ENCODE measurements at regions not wholly inside any gene's neighbourhood (a gene's known extent, or its start where the extent isn't known, plus 50 kb on each side); places are given as distances from the start of the nearest gene placed in this dataset.

DNA sequence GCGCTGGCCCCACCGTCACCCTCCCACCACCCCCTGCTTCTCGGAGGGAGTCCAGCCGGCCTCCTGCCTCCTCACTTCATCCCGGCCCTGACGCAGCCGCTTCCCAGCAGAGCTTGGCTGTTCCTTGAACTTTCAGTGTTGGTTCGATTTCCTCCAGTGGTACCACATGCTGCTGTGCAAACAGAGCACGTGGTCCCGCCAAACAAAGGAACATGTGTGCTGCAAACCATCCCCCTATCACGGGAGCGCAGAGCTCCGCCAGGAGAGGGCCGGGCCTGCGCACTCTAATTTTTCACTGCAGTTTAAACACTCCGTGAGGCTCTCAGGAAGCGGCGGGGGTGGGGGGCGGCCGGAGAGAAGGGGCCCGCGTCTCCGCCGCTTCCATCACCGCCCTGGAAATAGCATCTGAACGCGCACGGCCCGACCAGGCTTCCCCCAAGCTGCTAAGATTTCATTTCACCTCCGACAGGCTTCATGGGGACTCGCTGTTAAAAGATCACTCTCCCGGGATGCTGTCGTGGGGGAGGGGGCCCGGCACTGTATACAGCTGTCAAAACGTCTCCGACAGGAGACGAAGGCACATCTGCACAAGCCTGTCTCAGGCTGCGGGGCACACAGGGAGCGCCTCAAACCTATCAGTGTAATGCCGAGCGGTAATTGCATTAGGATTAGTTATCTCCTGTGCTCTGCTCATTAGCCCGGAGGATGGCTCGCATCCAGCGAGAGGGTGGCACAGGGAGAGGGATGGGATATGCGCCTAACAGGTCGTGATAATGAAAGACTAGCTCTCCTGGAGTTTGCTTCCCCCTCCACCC is 269.9 kb upstream of the SORL1-AS1 start:
- H3K4me3 ChIP-seq (replicated peaks; ENCODE audit: low read depth, low read length) = peak overlapping the region; percentile 36
- TF ChIP-seq, protein P1, sequence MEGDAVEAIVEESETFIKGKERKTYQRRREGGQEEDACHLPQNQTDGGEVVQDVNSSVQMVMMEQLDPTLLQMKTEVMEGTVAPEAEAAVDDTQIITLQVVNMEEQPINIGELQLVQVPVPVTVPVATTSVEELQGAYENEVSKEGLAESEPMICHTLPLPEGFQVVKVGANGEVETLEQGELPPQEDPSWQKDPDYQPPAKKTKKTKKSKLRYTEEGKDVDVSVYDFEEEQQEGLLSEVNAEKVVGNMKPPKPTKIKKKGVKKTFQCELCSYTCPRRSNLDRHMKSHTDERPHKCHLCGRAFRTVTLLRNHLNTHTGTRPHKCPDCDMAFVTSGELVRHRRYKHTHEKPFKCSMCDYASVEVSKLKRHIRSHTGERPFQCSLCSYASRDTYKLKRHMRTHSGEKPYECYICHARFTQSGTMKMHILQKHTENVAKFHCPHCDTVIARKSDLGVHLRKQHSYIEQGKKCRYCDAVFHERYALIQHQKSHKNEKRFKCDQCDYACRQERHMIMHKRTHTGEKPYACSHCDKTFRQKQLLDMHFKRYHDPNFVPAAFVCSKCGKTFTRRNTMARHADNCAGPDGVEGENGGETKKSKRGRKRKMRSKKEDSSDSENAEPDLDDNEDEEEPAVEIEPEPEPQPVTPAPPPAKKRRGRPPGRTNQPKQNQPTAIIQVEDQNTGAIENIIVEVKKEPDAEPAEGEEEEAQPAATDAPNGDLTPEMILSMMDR (IDR thresholded peaks at IDR 0.05; ENCODE audit: low read depth, low read length, missing control alignments) = no peak
- DNase-seq (ENCODE audit: extremely low read depth, low read depth) = peak; percentile 64

DNA sequence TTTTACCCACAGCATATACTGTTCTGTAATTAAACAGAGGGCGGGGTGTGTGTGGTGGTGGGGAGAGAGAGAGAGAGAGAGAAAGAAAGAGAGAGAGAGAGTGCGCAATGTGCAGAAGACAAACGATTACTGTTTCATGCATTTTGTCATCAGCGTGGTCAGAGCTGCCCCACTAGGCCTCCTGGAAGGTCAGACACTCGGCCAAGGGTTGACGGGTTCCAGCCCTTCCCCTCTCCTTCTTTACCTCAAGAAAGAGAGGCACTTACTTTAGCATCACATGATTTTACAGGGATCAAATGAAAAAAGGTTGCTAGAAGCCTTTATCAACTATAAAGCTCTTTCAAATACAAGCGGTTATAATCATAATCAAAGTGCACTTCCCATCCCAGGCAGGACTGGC is 269.2 kb upstream of the SORL1-AS1 start:
- DNase-seq (ENCODE audit: extremely low read depth, low read depth) = no peak
- H3K4me3 ChIP-seq (replicated peaks; ENCODE audit: low read depth, low read length) = peak overlapping the region; percentile 36
- TF ChIP-seq, protein P1 (IDR thresholded peaks at IDR 0.05; ENCODE audit: low read depth, low read length, missing control alignments) = no peak

DNA sequence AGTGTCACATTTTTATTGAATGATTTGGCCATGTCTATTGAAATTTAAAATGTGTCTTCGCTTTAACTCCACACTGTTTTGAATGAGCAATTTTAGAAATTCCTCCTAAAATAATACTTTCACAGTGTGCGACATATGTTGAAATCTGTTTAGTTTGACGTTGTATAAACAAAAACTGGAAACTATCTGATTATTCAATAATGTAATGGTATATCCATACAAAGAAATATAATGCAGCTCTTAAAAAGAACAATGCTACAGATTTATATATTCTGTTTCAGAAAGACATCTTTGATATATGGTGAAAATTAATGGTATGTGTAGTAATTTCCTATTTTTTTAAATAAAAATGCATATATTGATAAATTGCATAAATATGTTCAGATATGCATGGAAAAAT is 268.7 kb upstream of the SORL1-AS1 start:
- TF ChIP-seq, protein P1 (IDR thresholded peaks at IDR 0.05; ENCODE audit: low read depth, low read length, missing control alignments) = no peak
- DNase-seq (ENCODE audit: extremely low read depth, low read depth) = no peak
- H3K4me3 ChIP-seq (replicated peaks; ENCODE audit: low read depth, low read length) = no peak overlapping the region

DNA sequence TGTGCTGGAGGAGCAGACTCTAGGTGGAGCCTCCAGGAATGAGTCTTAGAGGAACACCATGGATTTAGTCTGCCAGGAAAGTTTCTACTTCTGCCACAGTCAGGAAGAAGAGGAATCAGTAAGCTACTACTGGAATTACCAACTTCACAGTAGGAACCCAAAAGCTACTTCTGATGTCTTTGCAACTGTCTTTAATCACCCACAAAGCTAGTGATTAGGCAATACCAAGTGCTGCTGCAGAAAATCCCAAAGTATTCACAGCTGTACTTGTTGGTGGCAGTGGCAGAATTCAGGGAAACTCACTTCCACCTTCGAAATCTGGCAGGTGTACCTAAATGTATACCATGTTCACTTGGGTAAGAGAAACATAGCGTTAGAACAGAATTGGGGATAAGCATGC is 264.5 kb upstream of the SORL1-AS1 start:
- TF ChIP-seq, protein P1 (IDR thresholded peaks at IDR 0.05; ENCODE audit: low read depth, low read length, missing control alignments) = no peak
- no peak for DNase-seq (ENCODE audit: extremely low read depth, low read depth)
- no peak overlapping the region for H3K4me3 ChIP-seq (replicated peaks; ENCODE audit: low read depth, low read length)

DNA sequence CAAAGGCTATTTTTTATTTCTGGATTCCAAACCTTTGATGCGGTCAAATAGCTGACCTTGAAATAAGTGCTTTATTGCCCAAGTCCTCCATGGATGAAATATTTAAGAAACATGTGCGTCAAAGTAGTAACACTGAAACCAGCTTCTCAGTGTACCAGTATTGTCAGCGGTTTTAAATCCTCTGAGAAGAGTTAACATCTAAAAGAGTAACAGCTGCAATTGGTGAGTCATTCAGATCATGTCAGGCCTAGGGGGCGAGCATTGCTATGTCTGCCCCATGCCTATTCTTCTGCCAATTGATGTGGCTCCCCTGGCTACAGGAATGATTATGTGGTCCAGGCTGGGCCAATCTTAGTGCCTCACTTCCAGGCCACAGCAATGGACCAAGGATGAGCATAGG is 263.3 kb upstream of the SORL1-AS1 start:
- TF ChIP-seq, protein P1 (IDR thresholded peaks at IDR 0.05; ENCODE audit: low read depth, low read length, missing control alignments) = no peak
- H3K4me3 ChIP-seq (replicated peaks; ENCODE audit: low read depth, low read length) = no peak overlapping the region
- no peak for DNase-seq (ENCODE audit: extremely low read depth, low read depth)

DNA sequence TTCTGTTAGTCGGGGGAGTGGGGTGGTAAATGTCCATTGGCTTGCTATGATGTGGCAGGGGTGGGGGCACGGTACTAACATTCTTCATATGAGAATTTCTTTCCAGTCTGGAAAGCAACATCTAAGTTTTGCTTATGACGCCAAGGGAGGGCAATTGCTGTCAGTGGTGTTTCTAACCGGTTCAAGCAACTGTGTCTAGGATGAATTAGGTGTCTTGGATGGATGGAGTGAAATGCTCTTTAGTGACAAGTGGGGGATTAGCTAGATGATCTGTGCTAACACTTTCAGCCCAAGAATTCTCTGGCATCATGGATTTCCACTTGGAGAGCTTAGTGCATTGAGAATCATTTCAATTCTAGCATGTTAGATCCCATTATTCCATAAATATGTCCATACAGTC is 262.6 kb upstream of the SORL1-AS1 start:
- DNase-seq (ENCODE audit: extremely low read depth, low read depth) = no peak
- TF ChIP-seq, protein P1 (IDR thresholded peaks at IDR 0.05; ENCODE audit: low read depth, low read length, missing control alignments) = no peak
- H3K4me3 ChIP-seq (replicated peaks; ENCODE audit: low read depth, low read length) = no peak overlapping the region

All from HFF-Myc (cell line).